Natural killer cell treated with Interleukin-12 subunit alpha and Interleukin-12 subunit beta and Interleukin-15 and Interleukin-18, amount 100 ng/mL, for 72 hours (primary cell): ENCODE measurements at regions not wholly inside any gene's neighbourhood (a gene's known extent, or its start where the extent isn't known, plus 50 kb on each side); places are given as distances from the start of the nearest gene placed in this dataset.
"Not testable (repeated sequence)": the region's sequence is repeated elsewhere in the genome, so short reads cannot be mapped to it uniquely, and the experiment has no call there.

ENCODE experiments used
- ATAC-seq, 2 donors: fragments of 150-1000 bp; cut with Tn5 transposase in 1 of 2; sonication (Bioruptor Pico), chemical (Tn5 transposase) in 1 of 2; 2 replicates each; pipeline ENCODE4 v1.10.0; 2021
- DNase-seq: peaks from one replicate; pipeline ENCODE4 v3.0.0; 2022; ENCODE audit warnings: low spot score
- H3K27ac Mint-ChIP-seq, 2 donors: 1 replicate in 1 of 2; 2 replicates in 1 of 2; pipeline ENCODE4 v1.8.0; 2022; ENCODE audit warnings: mixed read lengths in 2 of 2, mild to moderate bottlenecking in 1 of 2, moderate library complexity in 1 of 2
- H3K27me3 Mint-ChIP-seq, 2 donors: 1 replicate in 1 of 2; 2 replicates in 1 of 2; pipeline ENCODE4 v1.8.0; 2022; ENCODE audit warnings: mixed read lengths in 2 of 2
- H3K36me3 Mint-ChIP-seq: one replicate; pipeline ENCODE4 v1.8.0; 2022; ENCODE audit warnings: mixed read lengths
- H3K4me1 Mint-ChIP-seq, 2 donors: 1 replicate in 1 of 2; 2 replicates in 1 of 2; pipeline ENCODE4 v1.8.0; 2022; ENCODE audit warnings: low read depth in 2 of 2, mixed read lengths in 2 of 2, mild to moderate bottlenecking in 1 of 2
- H3K4me3 Mint-ChIP-seq: one replicate; pipeline ENCODE4 v1.8.0; 2022; ENCODE audit warnings: mixed read lengths
- H3K9me3 Mint-ChIP-seq: 2 replicates; pipeline ENCODE4 v1.8.0; 2022; ENCODE audit warnings: mixed read lengths

GRCh38 chr6:28685960-28686359 is 160.3 kb downstream of the GPX5 start:
- DNase-seq, H3K27ac Mint-ChIP-seq, H3K36me3 Mint-ChIP-seq, H3K9me3 Mint-ChIP-seq, H3K4me1 Mint-ChIP-seq, ATAC-seq, H3K4me3 Mint-ChIP-seq: not testable (repeated sequence)
- H3K27me3 Mint-ChIP-seq, result peaks cover 46 to 80% of the 10 kb centered on the region in 2 donors

DNA sequence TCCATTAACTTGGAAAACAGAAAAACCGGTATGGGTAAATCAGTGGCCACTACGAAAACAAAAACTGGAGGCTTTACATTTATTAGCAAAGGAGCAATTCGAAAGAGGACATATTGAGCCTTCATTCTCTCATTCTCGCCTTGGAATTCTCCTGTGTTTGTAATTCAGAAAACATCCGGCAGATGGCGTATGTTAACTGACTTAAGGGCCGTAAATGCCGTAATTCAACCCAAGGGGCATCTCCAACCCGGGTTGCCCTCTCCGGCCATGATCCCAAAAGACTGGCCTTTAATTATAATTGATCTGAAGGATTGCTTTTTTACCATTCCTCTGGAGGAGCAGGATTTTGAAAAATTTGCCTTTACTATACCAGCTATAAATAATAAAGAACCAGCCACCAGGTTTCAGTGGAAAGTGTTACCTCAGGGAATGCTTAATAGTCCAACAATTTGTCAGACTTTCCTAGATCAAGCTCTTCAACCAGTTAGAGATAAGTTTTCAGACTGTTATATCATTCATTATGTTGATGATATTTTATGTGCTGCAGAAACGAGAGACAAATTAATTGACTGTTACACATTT is 160.9 kb downstream of the GPX5 start:
- H3K36me3 Mint-ChIP-seq, H3K9me3 Mint-ChIP-seq, H3K4me3 Mint-ChIP-seq, H3K27ac Mint-ChIP-seq, H3K4me1 Mint-ChIP-seq, ATAC-seq: not testable (repeated sequence)
- peaks cover 52 to 84% of the 10 kb centered on the region in 2 donors for H3K27me3 Mint-ChIP-seq
- DNase-seq, result peak; percentile 65

DNA sequence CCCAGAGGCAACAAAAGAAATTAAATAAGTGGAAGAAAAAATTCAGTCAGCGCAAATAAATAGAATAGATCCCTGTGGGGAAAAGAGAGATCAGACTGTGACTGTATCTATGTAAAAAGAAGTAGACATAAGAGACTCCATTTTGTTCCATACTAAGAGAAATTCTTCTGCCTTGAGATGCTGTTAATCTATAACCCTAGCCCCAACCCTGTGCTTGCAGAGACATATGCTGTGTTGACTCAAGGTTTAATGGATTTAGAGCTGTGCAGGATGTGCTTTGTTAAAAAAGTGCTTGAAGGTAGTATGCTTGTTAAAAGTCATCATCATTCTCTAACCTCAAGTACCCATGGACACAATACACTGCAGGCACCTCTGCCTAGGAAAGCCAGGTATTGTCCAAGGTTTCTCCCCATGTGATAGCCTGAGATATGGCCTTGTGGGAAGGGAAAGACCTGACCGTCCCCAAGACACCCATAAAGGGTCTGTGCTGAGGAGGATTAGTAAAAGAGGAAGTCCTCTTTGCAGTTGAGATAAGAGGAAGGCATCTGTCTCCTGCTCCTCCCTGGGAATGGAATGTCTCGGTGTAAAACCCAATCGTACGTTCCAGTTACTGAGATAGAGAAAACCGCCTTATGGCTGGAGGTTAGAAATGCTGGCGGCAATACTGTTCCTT is 161.8 kb downstream of the GPX5 start:
- not testable (repeated sequence) for H3K27ac Mint-ChIP-seq, H3K9me3 Mint-ChIP-seq, ATAC-seq, H3K36me3 Mint-ChIP-seq, DNase-seq, H3K4me1 Mint-ChIP-seq, H3K4me3 Mint-ChIP-seq
- peaks cover 45 to 83% of the 10 kb centered on the region in 2 donors for H3K27me3 Mint-ChIP-seq

DNA sequence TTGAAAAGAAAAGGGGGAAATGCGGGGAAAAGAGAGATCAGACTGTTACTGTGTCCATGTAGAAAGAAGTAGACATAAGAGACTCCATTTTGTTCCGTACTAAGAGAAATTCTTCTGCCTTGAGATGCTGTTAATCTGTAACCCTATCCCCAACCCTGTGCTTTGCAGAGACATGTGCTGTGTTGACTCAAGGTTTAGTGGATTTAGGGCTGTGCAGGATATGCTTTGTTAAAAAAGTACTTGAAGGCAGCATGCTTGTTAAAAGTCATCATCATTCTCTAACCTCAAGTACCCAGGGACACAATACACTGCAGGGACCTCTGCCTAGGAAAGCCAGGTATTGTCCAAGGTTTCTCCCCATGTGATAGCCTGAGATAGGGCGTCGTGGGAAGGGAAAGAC is 166.3 kb downstream of the GPX5 start:
- not testable (repeated sequence) for H3K36me3 Mint-ChIP-seq, H3K27ac Mint-ChIP-seq, H3K4me3 Mint-ChIP-seq, DNase-seq, ATAC-seq, H3K9me3 Mint-ChIP-seq
- peaks cover 57 to 87% of the 10 kb centered on the region in 2 donors for H3K27me3 Mint-ChIP-seq
- peaks cover 6 to 14% of the 10 kb centered on the region in 2 donors for H3K4me1 Mint-ChIP-seq

DNA sequence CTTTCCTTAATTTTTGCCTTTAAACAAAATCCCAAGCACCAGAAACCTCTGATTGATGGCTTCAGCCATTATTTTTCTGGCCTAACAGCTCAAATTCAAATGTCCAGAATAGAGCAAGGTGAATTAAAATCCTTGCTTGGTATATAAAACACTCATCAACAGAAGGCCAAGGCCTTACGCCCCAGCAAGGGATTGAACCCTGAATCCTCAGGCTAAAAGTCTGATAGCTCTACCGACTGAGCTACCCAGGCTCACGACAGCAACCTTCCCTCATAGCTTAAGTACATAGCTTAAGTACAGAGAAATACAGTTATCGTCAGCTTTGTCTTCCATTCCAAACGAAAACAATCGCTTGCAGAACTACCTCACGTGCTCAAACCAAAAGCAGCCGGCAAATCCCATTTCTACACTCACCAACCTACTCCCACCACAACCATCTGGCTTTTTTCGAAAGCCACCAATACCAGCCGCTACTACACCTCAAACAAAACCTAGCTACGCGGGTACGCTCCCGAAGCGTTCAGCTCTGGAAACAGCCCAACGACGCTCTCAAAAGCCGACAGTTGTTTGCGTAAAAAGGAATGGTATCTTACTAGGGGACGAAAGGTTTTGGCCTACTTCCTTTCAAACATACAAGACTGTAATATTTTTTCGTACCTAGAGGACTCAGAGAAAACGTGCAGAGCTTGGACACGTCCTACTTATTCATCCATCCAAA is 167.5 kb downstream of the GPX5 start:
- no peaks in the 10 kb centered on the region for H3K9me3 Mint-ChIP-seq
- peaks cover 6 to 14% of the 10 kb centered on the region in 2 donors for H3K4me1 Mint-ChIP-seq
- peaks cover 8% of the 10 kb centered on the region for H3K36me3 Mint-ChIP-seq
- peaks cover 64 to 88% of the 10 kb centered on the region in 2 donors for H3K27me3 Mint-ChIP-seq
- no peak overlapping the region for H3K27ac Mint-ChIP-seq
- no peak for ATAC-seq
- DNase-seq, result no peak
- no peak overlapping the region for H3K4me3 Mint-ChIP-seq

DNA sequence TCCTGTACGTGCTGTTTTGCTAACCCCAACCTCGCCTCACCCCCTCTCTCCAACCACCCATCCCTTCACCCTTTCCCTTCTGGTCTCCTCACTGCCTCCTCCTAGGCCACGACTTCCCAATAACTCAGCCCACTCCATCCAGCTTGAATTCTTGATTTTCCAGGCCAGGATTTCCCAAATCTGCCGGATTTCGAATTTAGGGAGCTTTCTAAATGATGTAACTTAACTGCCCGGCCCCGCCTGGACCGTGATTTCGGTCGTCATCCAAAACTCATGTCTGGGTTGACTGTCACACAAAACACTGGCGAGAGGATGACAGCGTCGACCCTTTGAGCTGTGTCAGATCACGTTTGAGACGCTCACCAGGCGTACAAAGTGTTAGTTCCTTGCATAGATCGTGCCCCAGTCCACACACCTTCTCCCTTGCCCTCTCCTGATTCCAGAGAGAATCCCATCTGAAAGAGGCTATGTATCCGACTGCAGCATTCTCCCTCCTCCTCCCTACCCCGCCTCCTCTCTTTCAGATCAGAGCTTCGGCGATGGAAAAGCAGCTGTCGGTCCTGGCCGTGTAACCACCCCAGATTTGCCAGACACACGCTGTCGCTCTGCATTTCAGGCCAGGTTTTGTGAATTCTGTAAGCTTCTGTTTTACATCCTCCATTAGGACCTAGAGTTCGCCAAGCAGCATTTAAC is 168.2 kb downstream of the GPX5 start:
- Mint-ChIP-seq H3K27me3 (peaks cover 70 to 91% of the 10 kb centered on the region in 2 donors), H3K4me1 (peaks cover 6 to 14% of the 10 kb centered on the region in 2 donors), H3K4me3 (no peak overlapping the region), H3K9me3 (no peaks in the 10 kb centered on the region), H3K27ac (no peak overlapping the region), H3K36me3 (peaks cover 8% of the 10 kb centered on the region)
- DNase-seq (no peak), ATAC-seq (no peak)

DNA sequence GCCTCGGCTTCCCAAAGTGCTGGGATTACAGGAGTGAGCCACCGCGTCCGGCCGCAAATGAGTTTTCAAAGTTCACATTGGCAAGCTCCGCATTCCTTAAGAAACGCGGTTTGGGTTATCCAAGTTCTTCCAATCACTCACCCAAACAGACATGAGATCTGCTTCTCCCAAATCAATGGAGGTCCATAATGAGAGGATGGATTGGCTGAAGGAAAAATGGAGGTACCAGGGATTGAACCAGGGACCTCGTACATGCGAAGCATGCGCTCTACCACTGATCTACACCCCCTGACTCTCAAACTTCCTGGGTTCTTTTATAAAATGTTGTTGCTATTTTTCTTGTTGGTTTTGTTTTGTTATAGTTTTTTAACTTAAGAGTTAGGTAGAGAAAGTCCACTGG is 170.0 kb downstream of the GPX5 start:
- Mint-ChIP-seq H3K27me3 (peaks cover 66 to 95% of the 10 kb centered on the region in 2 donors), H3K4me1 (peaks cover 6 to 14% of the 10 kb centered on the region in 2 donors), H3K36me3 (peaks cover 8% of the 10 kb centered on the region), H3K4me3 (no peak overlapping the region), H3K27ac (no peak overlapping the region), H3K9me3 (no peaks in the 10 kb centered on the region)
- DNase-seq (no peak), ATAC-seq (no peak)

GRCh38 chr6:28696167-28696566 is 170.5 kb downstream of the GPX5 start:
- no peaks in the 10 kb centered on the region for H3K9me3 Mint-ChIP-seq
- peaks cover 66 to 95% of the 10 kb centered on the region in 2 donors for H3K27me3 Mint-ChIP-seq
- peaks cover 6 to 14% of the 10 kb centered on the region in 2 donors for H3K4me1 Mint-ChIP-seq
- no peak overlapping the region for H3K4me3 Mint-ChIP-seq
- ATAC-seq (no peak), DNase-seq (no peak)
- H3K27ac Mint-ChIP-seq, result no peak overlapping the region
- peaks cover 8% of the 10 kb centered on the region for H3K36me3 Mint-ChIP-seq

- Mint-ChIP-seq H3K9me3 (no peaks in the 10 kb centered on the region), H3K27ac (no peak overlapping the region), H3K4me3 (no peak overlapping the region), H3K27me3 (peaks cover 64 to 95% of the 10 kb centered on the region in 2 donors), H3K4me1 (peaks cover 6 to 14% of the 10 kb centered on the region in 2 donors), H3K36me3 (peaks cover 8% of the 10 kb centered on the region)
- no peak for DNase-seq
- no peak for ATAC-seq
Measured at GRCh38 chr6:28696682-28697081, 171.0 kb downstream of the GPX5 start.

- Mint-ChIP-seq H3K27me3 (peaks cover 36 to 64% of the 10 kb centered on the region in 2 donors), H3K27ac (no peak overlapping the region), H3K9me3 (peaks cover 14% of the 10 kb centered on the region), H3K4me1 (peaks cover 7 to 10% of the 10 kb centered on the region in 2 donors), H3K4me3 (no peak overlapping the region), H3K36me3 (peaks cover 27% of the 10 kb centered on the region)
- ATAC-seq (no peak), DNase-seq (no peak)
Measured at GRCh38 chr6:28707387-28708282, 182.0 kb downstream of the GPX5 start.

- H3K4me3 Mint-ChIP-seq, result peak overlapping the region; percentile 53
- H3K9me3 Mint-ChIP-seq, result peaks cover 14% of the 10 kb centered on the region
- peaks cover 7 to 10% of the 10 kb centered on the region in 2 donors for H3K4me1 Mint-ChIP-seq
- H3K27ac Mint-ChIP-seq, result peak overlapping the region in 1 of 2 donors; percentile 20
- H3K27me3 Mint-ChIP-seq, result peaks cover 28 to 43% of the 10 kb centered on the region in 2 donors
- ATAC-seq, result no peak
- peaks cover 27% of the 10 kb centered on the region for H3K36me3 Mint-ChIP-seq
- DNase-seq, result no peak
Measured at GRCh38 chr6:28709478-28710349, 184.0 kb downstream of the GPX5 start.

DNA sequence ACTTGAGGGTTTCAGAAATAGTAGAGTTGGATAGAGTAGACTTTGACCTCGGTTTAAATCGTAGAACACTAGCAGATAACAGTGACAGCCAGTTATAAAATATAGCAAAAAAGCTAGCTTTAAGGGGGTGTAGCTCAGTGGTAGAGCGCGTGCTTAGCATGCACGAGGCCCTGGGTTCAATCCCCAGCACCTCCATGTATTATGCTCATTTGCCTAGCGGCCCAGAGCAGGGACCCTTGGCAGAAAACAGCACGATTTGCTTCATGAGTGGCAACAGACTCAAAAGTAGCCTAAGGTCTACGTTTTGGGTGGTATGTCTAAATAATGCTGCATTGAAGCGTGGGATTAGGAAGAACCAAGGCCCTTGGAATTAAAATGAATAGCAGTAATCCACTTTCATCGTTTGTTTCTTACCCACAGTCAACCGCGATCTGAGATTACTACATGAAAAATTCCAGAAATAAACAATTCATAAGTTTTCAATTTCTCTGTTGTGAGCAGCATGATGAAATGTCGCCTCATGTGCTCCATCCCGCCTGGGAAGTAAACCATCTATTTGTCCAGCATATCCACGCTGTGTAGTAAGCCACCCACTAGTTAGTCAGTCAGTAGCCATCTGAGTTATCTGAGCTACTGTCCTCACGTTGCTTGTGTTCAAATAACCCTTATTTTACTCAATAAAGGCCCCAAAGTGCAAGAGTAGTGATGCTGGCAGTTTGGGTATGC is 184.9 kb downstream of the GPX5 start:
- peaks cover 27% of the 10 kb centered on the region for H3K36me3 Mint-ChIP-seq
- H3K4me1 Mint-ChIP-seq, result peaks cover 7 to 10% of the 10 kb centered on the region in 2 donors
- DNase-seq, result no peak
- ATAC-seq, result peak; percentile 56 to 82
- H3K9me3 Mint-ChIP-seq, result peaks cover 14% of the 10 kb centered on the region
- peaks cover 30 to 43% of the 10 kb centered on the region in 2 donors for H3K27me3 Mint-ChIP-seq
- peak overlapping the region in 1 of 2 donors; percentile 20 for H3K27ac Mint-ChIP-seq
- H3K4me3 Mint-ChIP-seq, result no peak overlapping the region
